Loucy (cell line): ENCODE measurements at regions not wholly inside any gene's neighbourhood (a gene's known extent, or its start where the extent isn't known, plus 50 kb on each side); places are given as distances from the start of the nearest gene placed in this dataset.

ENCODE experiments used
- H2AFZ ChIP-seq: fragments of 200-600 bp; sonication (generic); 2 replicates; pipeline ENCODE4 v1.6.0; 2016; ENCODE audit warnings: antibody characterized with exemption, mild to moderate bottlenecking, low read length, moderate library complexity
- H3F3A ChIP-seq: fragments of 200-600 bp; 2 replicates; pipeline ENCODE4 v1.6.0; 2016; ENCODE audit warnings: antibody characterized with exemption, low read depth, mild to moderate bottlenecking
- H3K27me3 ChIP-seq: fragments of 200-600 bp; sonication (generic); 2 replicates; pipeline ENCODE4 v1.6.1; 2014; ENCODE audit warnings: low read length, mild to moderate bottlenecking; ENCODE audit not compliant: insufficient read depth, poor library complexity, severe bottlenecking
- H3K36me3 ChIP-seq: fragments of 200-600 bp; sonication (generic); 2 replicates; pipeline ENCODE4 v1.6.1; 2016; ENCODE audit warnings: low read length; ENCODE audit not compliant: insufficient read depth
- H3K4me1 ChIP-seq: fragments of 200-600 bp; sonication (generic); 2 replicates; pipeline ENCODE4 v1.5.1; 2014; ENCODE audit warnings: low read length, mild to moderate bottlenecking; ENCODE audit not compliant: insufficient read depth, poor library complexity, severe bottlenecking
- H3K4me2 ChIP-seq: fragments of 200-600 bp; sonication (generic); 2 replicates; pipeline ENCODE4 v1.6.0; 2014; ENCODE audit warnings: antibody characterized with exemption, low read length, low read depth, mild to moderate bottlenecking; ENCODE audit not compliant: poor library complexity, severe bottlenecking
- H3K4me3 ChIP-seq: fragments of 200-600 bp; sonication (generic); 2 replicates; pipeline ENCODE4 v1.5.1; 2014; ENCODE audit warnings: low read length, mild to moderate bottlenecking, mixed read lengths; ENCODE audit not compliant: poor library complexity, severe bottlenecking
- H3K79me2 ChIP-seq: fragments of 200-600 bp; sonication (generic); 2 replicates; pipeline ENCODE4 v1.6.1; 2014; ENCODE audit warnings: low read length; ENCODE audit not compliant: insufficient read depth
- H3K9ac ChIP-seq: fragments of 200-600 bp; sonication (generic); 2 replicates; pipeline ENCODE4 v1.6.0; 2014; ENCODE audit warnings: mild to moderate bottlenecking, low read depth, low read length, moderate library complexity; ENCODE audit not compliant: poor library complexity, severe bottlenecking
- H3K9me2 ChIP-seq: fragments of 200-600 bp; sonication (generic); replicated peaks from 2 replicates; pipeline ENCODE4 v1.6.1; 2016; ENCODE audit warnings: low read depth, low read length, mixed read lengths
- H3K9me3 ChIP-seq: fragments of 200-600 bp; sonication (generic); 2 replicates; pipeline ENCODE4 v1.6.1; 2014; ENCODE audit warnings: mild to moderate bottlenecking, antibody characterized with exemption, low read length, low read depth; ENCODE audit not compliant: insufficient read depth
- H4K20me1 ChIP-seq: fragments of 200-600 bp; sonication (generic); 2 replicates; pipeline ENCODE4 v1.6.0; 2014; ENCODE audit warnings: antibody characterized with exemption, low read length, mild to moderate bottlenecking; ENCODE audit not compliant: insufficient read depth, poor library complexity, severe bottlenecking
- CTCF ChIP-seq: fragments of 200-600 bp; sonication (generic); conservative IDR thresholded peaks from 2 replicates; pipeline ENCODE4 v1.5.1; 2014; ENCODE audit warnings: mild to moderate bottlenecking, antibody characterized with exemption, low read length
- EZH2phosphoT487 ChIP-seq: fragments of 200-600 bp; IDR thresholded peaks from 2 replicates; pipeline ENCODE4 v1.6.1; 2018; ENCODE audit warnings: antibody characterized with exemption, mild to moderate bottlenecking, moderate library complexity, borderline replicate concordance

- no peaks in the 10 kb centered on the region for H3K79me2 ChIP-seq
- TF ChIP-seq EZH2phosphoT487 (no peak), CTCF (no peak)
- H2AFZ ChIP-seq = no peak overlapping the region
- no peak overlapping the region for H3K9ac ChIP-seq
- H3K9me2 ChIP-seq = no peaks in the 10 kb centered on the region
- H3K4me3 ChIP-seq = no peak overlapping the region
- H3F3A ChIP-seq = no peaks in the 10 kb centered on the region
- H3K4me1 ChIP-seq = no peaks in the 10 kb centered on the region
- H4K20me1 ChIP-seq = no peaks in the 10 kb centered on the region
- H3K9me3 ChIP-seq = no peaks in the 10 kb centered on the region
- no peak overlapping the region for H3K4me2 ChIP-seq
- H3K27me3 ChIP-seq = no peaks in the 10 kb centered on the region
- no peaks in the 10 kb centered on the region for H3K36me3 ChIP-seq
These were observed 276.0 kb downstream of the SKIDA1 start for GRCh38 chr10:21249435-21249834.

- Histone ChIP-seq H4K20me1 (no peaks in the 10 kb centered on the region), H3K4me2 (no peak overlapping the region), H2AFZ (no peak overlapping the region), H3K79me2 (no peaks in the 10 kb centered on the region), H3K36me3 (no peaks in the 10 kb centered on the region), H3K9me3 (no peaks in the 10 kb centered on the region), H3K4me1 (no peaks in the 10 kb centered on the region), H3K27me3 (no peaks in the 10 kb centered on the region), H3K4me3 (no peak overlapping the region), H3K9ac (no peak overlapping the region), H3F3A (no peaks in the 10 kb centered on the region), H3K9me2 (no peaks in the 10 kb centered on the region)
- TF ChIP-seq CTCF (no peak), EZH2phosphoT487 (no peak)
These were observed 277.9 kb downstream of the SKIDA1 start for GRCh38 chr10:21247592-21247991.

- TF ChIP-seq EZH2phosphoT487 = no peak
- no peak for TF ChIP-seq CTCF
- H3K79me2 ChIP-seq = no peaks in the 10 kb centered on the region
- no peak overlapping the region for H3K9ac ChIP-seq
- H3K4me3 ChIP-seq = no peak overlapping the region
- no peak overlapping the region for H2AFZ ChIP-seq
- no peaks in the 10 kb centered on the region for H3K9me2 ChIP-seq
- no peak overlapping the region for H3K4me2 ChIP-seq
- H3F3A ChIP-seq = no peaks in the 10 kb centered on the region
- no peaks in the 10 kb centered on the region for H3K36me3 ChIP-seq
- H3K4me1 ChIP-seq = no peaks in the 10 kb centered on the region
- H3K9me3 ChIP-seq = no peaks in the 10 kb centered on the region
- H4K20me1 ChIP-seq = no peaks in the 10 kb centered on the region
- no peaks in the 10 kb centered on the region for H3K27me3 ChIP-seq
These were observed 279.3 kb downstream of the SKIDA1 start for GRCh38 chr10:21246178-21246577.
